T-helper 1 cell treated with Interleukin-12 subunit alpha and Interleukin-12 subunit beta and Interleukin-4 antibody, amounts not matched to agents 30 μg/mL and 1 μg/mL, for 36 hours (primary cell): ENCODE measurements at regions not wholly inside any gene's neighbourhood (a gene's known extent, or its start where the extent isn't known, plus 50 kb on each side); places are given as distances from the start of the nearest gene placed in this dataset.

ENCODE experiments used
- H3K27ac Mint-ChIP-seq: one replicate; pipeline ENCODE4 v1.8.0; 2021; ENCODE audit warnings: mild to moderate bottlenecking, mixed read lengths
- H3K27me3 Mint-ChIP-seq: one replicate; pipeline ENCODE4 v1.8.0; 2021; ENCODE audit warnings: low read depth, mixed read lengths
- H3K36me3 Mint-ChIP-seq: one replicate; pipeline ENCODE4 v1.8.0; 2021; ENCODE audit warnings: low read depth, mixed read lengths
- H3K4me1 Mint-ChIP-seq: one replicate; pipeline ENCODE4 v1.8.0; 2021; ENCODE audit warnings: low read depth, mixed read lengths
- H3K4me3 Mint-ChIP-seq: one replicate; pipeline ENCODE4 v1.8.0; 2021; ENCODE audit warnings: mild to moderate bottlenecking, moderate library complexity, mixed read lengths
- H3K9me3 Mint-ChIP-seq: one replicate; pipeline ENCODE4 v1.8.0; 2021; ENCODE audit warnings: mixed read lengths

DNA sequence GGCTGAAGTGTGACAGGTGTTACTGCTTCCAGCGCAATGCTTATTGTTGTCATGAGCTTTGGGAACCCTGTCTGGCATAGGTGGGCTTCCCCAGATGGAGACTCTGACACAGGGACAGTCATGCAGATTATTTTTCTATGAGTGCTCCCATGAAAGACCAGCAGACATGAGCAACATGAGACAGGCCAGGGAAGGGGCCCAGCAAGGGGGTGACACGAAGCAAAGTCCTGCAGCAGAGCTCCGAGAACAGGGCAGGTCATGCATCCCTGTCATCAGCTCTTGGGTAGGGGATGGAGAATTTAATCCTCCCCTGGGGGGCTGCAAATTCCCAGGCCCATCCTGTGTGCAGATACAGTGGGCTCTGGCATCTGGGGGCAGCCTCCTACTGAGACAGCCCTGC, 77.4 kb downstream of the CTAGE1 start:
- no peaks in the 10 kb centered on the region for H3K4me1 Mint-ChIP-seq
- no peaks in the 10 kb centered on the region for H3K9me3 Mint-ChIP-seq
- H3K27me3 Mint-ChIP-seq: peaks cover 2% of the 10 kb centered on the region
- H3K27ac Mint-ChIP-seq: no peak overlapping the region
- no peaks in the 10 kb centered on the region for H3K36me3 Mint-ChIP-seq
- no peak overlapping the region for H3K4me3 Mint-ChIP-seq

- H3K27ac Mint-ChIP-seq: no peak overlapping the region
These were observed 77.8 kb downstream of the CTAGE1 start for GRCh38 chr18:22339913-22340312.

DNA sequence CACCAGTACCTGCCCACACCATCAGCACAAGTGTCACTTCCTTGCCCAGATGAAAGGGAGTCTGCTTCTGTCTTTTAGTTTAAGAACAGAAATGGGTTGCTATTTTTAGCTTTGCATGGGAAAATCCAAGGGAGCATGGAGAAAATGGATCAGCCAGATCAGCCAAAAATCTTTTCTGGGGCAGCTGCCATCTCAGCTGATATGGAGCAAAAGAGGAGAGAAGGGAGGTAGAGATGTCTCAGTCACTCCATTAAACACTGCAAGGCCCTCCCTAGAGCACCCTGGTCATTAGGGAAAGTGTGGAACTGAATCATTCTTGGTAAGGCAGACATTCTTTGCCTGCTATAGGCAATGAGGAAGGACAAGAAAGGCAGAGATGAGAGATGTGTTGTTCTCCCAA, 79.9 kb downstream of the CTAGE1 start:
- H3K36me3 Mint-ChIP-seq: no peaks in the 10 kb centered on the region
- no peak overlapping the region for H3K4me3 Mint-ChIP-seq
- H3K9me3 Mint-ChIP-seq: no peaks in the 10 kb centered on the region
- H3K27me3 Mint-ChIP-seq: no peaks in the 10 kb centered on the region
- no peaks in the 10 kb centered on the region for H3K4me1 Mint-ChIP-seq
- H3K27ac Mint-ChIP-seq: no peak overlapping the region

More at GRCh38 chr18:22339913-22340312, 77.8 kb downstream of the CTAGE1 start:
- Mint-ChIP-seq H3K36me3 (no peaks in the 10 kb centered on the region), H3K9me3 (no peaks in the 10 kb centered on the region), H3K4me1 (no peaks in the 10 kb centered on the region), H3K4me3 (no peak overlapping the region), H3K27me3 (no peaks in the 10 kb centered on the region)

DNA sequence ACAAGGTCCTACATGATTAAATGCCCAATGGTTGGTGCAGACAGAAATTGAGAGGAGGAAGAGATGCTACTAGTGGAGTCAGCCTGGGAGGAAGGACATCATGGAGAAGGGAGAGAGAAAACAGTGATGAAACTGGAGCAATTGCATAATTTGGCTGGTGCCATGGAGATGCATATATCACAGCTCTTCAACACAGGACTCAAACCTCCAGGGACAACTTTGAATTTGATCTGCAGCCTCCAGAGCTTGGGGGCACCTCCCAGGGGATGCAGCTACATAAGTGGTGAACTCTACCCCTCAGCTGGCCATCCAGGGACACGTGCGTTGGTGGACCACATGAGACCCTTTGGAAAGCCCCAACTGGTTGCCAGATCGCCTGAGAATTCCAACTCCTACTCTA, 80.4 kb downstream of the CTAGE1 start:
- Mint-ChIP-seq H3K36me3 (no peaks in the 10 kb centered on the region), H3K9me3 (no peaks in the 10 kb centered on the region), H3K27ac (no peak overlapping the region), H3K4me1 (no peaks in the 10 kb centered on the region), H3K27me3 (no peaks in the 10 kb centered on the region), H3K4me3 (no peak overlapping the region)

DNA sequence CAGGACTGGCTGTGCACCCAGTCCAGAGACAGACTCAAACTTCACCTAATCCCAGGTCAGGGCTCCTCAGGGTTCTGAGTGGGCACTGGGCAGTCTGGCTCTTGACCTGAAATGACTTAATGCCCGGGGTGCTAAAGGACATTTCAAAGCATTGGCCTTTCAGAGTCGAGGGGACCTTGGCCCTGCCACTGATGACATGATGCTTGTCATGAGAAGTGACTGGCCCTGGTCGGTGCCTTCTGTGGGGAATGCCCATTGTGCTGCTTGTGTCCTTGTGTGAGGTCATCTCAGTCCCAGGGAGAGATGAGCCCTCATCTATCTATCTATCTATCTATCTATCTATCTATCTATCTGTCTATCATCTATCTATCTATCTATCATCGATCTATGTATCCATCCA, 81.3 kb downstream of the CTAGE1 start:
- no peaks in the 10 kb centered on the region for H3K9me3 Mint-ChIP-seq
- H3K27ac Mint-ChIP-seq: no peak overlapping the region
- H3K4me1 Mint-ChIP-seq: no peaks in the 10 kb centered on the region
- no peaks in the 10 kb centered on the region for H3K36me3 Mint-ChIP-seq
- no peak overlapping the region for H3K4me3 Mint-ChIP-seq
- no peaks in the 10 kb centered on the region for H3K27me3 Mint-ChIP-seq

- Mint-ChIP-seq H3K27me3 (no peaks in the 10 kb centered on the region), H3K4me3 (no peak overlapping the region), H3K36me3 (no peaks in the 10 kb centered on the region), H3K9me3 (no peaks in the 10 kb centered on the region), H3K27ac (no peak overlapping the region), H3K4me1 (no peaks in the 10 kb centered on the region)
These were observed 82.0 kb downstream of the CTAGE1 start for GRCh38 chr18:22335731-22336198.

GRCh38 chr18:22334567-22334966, 83.1 kb downstream of the CTAGE1 start:
- H3K27ac Mint-ChIP-seq: no peak overlapping the region
- no peaks in the 10 kb centered on the region for H3K4me1 Mint-ChIP-seq
- H3K4me3 Mint-ChIP-seq: no peak overlapping the region
- H3K27me3 Mint-ChIP-seq: no peaks in the 10 kb centered on the region
- no peaks in the 10 kb centered on the region for H3K9me3 Mint-ChIP-seq
- no peaks in the 10 kb centered on the region for H3K36me3 Mint-ChIP-seq

DNA sequence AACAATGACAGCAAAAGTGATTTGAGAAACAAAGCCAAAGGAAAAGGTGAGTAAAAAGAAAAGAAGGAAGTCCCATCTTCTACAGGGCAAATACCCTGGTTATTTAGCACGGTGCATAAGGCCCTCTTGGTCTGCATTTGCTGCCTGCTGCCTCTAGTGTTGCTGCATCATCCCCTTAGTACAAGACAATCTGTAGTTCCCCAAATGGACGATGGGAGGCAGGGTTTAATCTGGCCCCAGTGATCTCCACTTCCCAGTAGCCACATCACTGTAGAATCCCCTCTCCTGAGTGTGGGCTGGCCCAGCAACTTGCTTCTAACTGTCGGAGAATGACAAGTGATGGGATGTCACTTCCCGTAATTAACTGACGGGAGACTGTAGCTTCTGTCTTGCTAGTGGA, 85.1 kb downstream of the CTAGE1 start:
- H3K9me3 Mint-ChIP-seq: no peaks in the 10 kb centered on the region
- H3K4me1 Mint-ChIP-seq: no peaks in the 10 kb centered on the region
- H3K27ac Mint-ChIP-seq: no peak overlapping the region
- no peaks in the 10 kb centered on the region for H3K36me3 Mint-ChIP-seq
- H3K27me3 Mint-ChIP-seq: no peaks in the 10 kb centered on the region
- H3K4me3 Mint-ChIP-seq: no peak overlapping the region

- Mint-ChIP-seq H3K4me1 (no peaks in the 10 kb centered on the region), H3K27ac (no peak overlapping the region), H3K4me3 (no peak overlapping the region), H3K27me3 (no peaks in the 10 kb centered on the region), H3K9me3 (no peaks in the 10 kb centered on the region), H3K36me3 (no peaks in the 10 kb centered on the region)
These were observed 87.2 kb downstream of the CTAGE1 start for GRCh38 chr18:22330508-22330907.

DNA sequence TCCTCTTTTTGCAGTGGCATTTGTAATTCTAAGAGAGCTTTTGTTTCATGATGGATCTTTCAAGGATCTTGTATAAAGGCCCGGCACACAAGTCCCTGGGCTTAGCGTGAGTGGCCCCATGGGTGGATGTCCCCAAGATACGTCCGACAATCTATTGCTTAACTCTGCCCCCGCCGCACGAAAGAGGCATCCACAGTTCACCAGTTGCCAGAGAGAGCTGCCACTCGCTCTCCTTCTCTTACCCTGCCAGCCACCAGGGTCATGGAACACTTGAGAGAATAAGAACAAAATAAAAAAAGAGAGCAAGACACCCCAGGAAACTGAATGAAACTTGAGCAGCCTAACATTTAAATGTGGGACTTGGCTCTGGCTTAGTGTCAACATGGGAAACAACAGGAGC, 92.3 kb downstream of the CTAGE1 start:
- Mint-ChIP-seq H3K4me3 (no peak overlapping the region), H3K27ac (no peak overlapping the region)

GRCh38 chr18:22324191-22325131, 93.3 kb downstream of the CTAGE1 start:
- H3K4me3 Mint-ChIP-seq: no peak overlapping the region
- no peaks in the 10 kb centered on the region for H3K36me3 Mint-ChIP-seq
- H3K9me3 Mint-ChIP-seq: no peaks in the 10 kb centered on the region
- no peaks in the 10 kb centered on the region for H3K4me1 Mint-ChIP-seq
- no peaks in the 10 kb centered on the region for H3K27me3 Mint-ChIP-seq
- no peak overlapping the region for H3K27ac Mint-ChIP-seq

More for the DNA sequence above, 92.3 kb downstream of the CTAGE1 start:
- no peaks in the 10 kb centered on the region for H3K9me3 Mint-ChIP-seq
- no peaks in the 10 kb centered on the region for H3K4me1 Mint-ChIP-seq
- no peaks in the 10 kb centered on the region for H3K36me3 Mint-ChIP-seq
- no peaks in the 10 kb centered on the region for H3K27me3 Mint-ChIP-seq

GRCh38 chr18:22322243-22322691, 95.4 kb downstream of the CTAGE1 start:
- no peak overlapping the region for H3K27ac Mint-ChIP-seq
- H3K4me1 Mint-ChIP-seq: no peaks in the 10 kb centered on the region
- no peaks in the 10 kb centered on the region for H3K36me3 Mint-ChIP-seq
- H3K9me3 Mint-ChIP-seq: no peaks in the 10 kb centered on the region
- no peak overlapping the region for H3K4me3 Mint-ChIP-seq
- no peaks in the 10 kb centered on the region for H3K27me3 Mint-ChIP-seq

DNA sequence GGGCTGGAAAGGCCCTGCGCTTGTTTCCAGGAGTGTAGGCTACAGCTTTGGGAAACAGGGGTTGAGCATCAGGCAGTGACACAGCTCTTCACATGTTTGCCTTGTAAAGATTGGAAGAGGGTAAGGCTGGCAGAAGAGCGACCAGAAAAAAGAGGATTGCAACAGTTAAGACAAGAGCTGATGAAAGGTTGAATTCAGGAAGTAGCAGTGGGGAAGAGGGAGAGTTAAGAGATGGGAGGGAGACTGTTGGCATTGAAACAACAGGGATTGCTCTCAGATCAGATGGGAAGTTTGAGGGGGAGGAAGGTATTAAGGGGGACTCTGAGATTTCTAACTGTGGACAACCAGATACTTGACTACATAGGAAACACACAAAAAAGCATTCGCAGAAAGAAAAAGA, 96.9 kb downstream of the CTAGE1 start:
- Mint-ChIP-seq H3K27me3 (no peaks in the 10 kb centered on the region), H3K4me3 (no peak overlapping the region), H3K4me1 (no peaks in the 10 kb centered on the region), H3K9me3 (no peaks in the 10 kb centered on the region), H3K36me3 (no peaks in the 10 kb centered on the region), H3K27ac (no peak overlapping the region)

GRCh38 chr18:22320155-22320554, 97.6 kb downstream of the CTAGE1 start:
- H3K27ac Mint-ChIP-seq: no peak overlapping the region
- H3K4me3 Mint-ChIP-seq: no peak overlapping the region
- H3K4me1 Mint-ChIP-seq: no peaks in the 10 kb centered on the region
- H3K36me3 Mint-ChIP-seq: no peaks in the 10 kb centered on the region
- H3K27me3 Mint-ChIP-seq: no peaks in the 10 kb centered on the region
- H3K9me3 Mint-ChIP-seq: no peaks in the 10 kb centered on the region

GRCh38 chr18:22318745-22319407, 98.8 kb downstream of the CTAGE1 start:
- Mint-ChIP-seq H3K9me3 (no peaks in the 10 kb centered on the region), H3K27ac (no peak overlapping the region), H3K4me3 (no peak overlapping the region), H3K4me1 (no peaks in the 10 kb centered on the region), H3K27me3 (no peaks in the 10 kb centered on the region), H3K36me3 (no peaks in the 10 kb centered on the region)
